ENCODE measurements at regions not wholly inside any gene's neighbourhood (a gene's known extent, or its start where the extent isn't known, plus 50 kb on each side); places are given as distances from the start of the nearest gene placed in this dataset.

- no peak for TF ChIP-seq CTCF (IDR thresholded peaks at IDR 0.05)
- TF ChIP-seq ZFX (IDR thresholded peaks at IDR 0.05; ENCODE audit: borderline replicate concordance): no peak
These were observed 253.4 kb upstream of the NETO1 start for GRCh38 chr18:73121207-73121606.

Data from 22Rv1 (cell line).